Esophagus squamous epithelium (tissue), 4 donors: ENCODE measurements at regions not wholly inside any gene's neighbourhood (a gene's known extent, or its start where the extent isn't known, plus 50 kb on each side); places are given as distances from the start of the nearest gene placed in this dataset.

Source experiments
- CTCF ChIP-seq, 6 experiments: fragments of 450-650 bp in 4 of 6; fragments of 200-600 bp in 2 of 6; sonication (generic) in 2 of 6; IDR thresholded peaks; one replicate each; pipeline ENCODE4 v1.5.1; 2016 to 2019; ENCODE audit warnings: antibody characterized with exemption in 6 of 6, mild to moderate bottlenecking in 4 of 6, moderate library complexity in 4 of 6
- POLR2A ChIP-seq, 4 donors: fragments of 450-650 bp; IDR thresholded peaks; one replicate each; pipeline ENCODE4 v1.6.1; 2017; ENCODE audit warnings: antibody characterized with exemption in 4 of 4, mild to moderate bottlenecking in 4 of 4, moderate library complexity in 3 of 4

GRCh38 chr1:200250469-200250868 lies 159.4 kb downstream of the ZNF281 start:
- TF ChIP-seq CTCF (IDR thresholded peaks at IDR 0.05): no peak
- TF ChIP-seq POLR2A (IDR thresholded peaks at IDR 0.05): no peak
